ENCODE measurements at regions not wholly inside any gene's neighbourhood (a gene's known extent, or its start where the extent isn't known, plus 50 kb on each side); places are given as distances from the start of the nearest gene placed in this dataset.

- H3K36me3 ChIP-seq (replicated peaks; ENCODE audit: insufficient read depth, low read length): no peaks in the 10 kb centered on the region
- no peaks in the 10 kb centered on the region for H3F3A ChIP-seq (ENCODE audit: insufficient read depth, low read length)
- H3K4me3 ChIP-seq (ENCODE audit: low read length): no peak overlapping the region
- no peaks in the 10 kb centered on the region for H3K9me3 ChIP-seq (replicated peaks; ENCODE audit: insufficient read depth, low read length)
- no peak overlapping the region for H2AFZ ChIP-seq (ENCODE audit: low read length)
- H3K27me3 ChIP-seq (replicated peaks; ENCODE audit: insufficient read depth, low read length): no peaks in the 10 kb centered on the region
- TF ChIP-seq CTCF (IDR thresholded peaks at IDR 0.05; ENCODE audit: low read length) (no peak), EZH2 (optimal IDR thresholded peaks at IDR 0.05; ENCODE audit: low read depth, low read length) (no peak), EZH2phosphoT487 (IDR thresholded peaks at IDR 0.05; ENCODE audit: low read length) (no peak)
- H4K20me1 ChIP-seq (ENCODE audit: insufficient read depth, low read length): no peaks in the 10 kb centered on the region
- no peak overlapping the region for H3K4me2 ChIP-seq (ENCODE audit: low read depth, low read length)
- no peak overlapping the region for H3K9ac ChIP-seq (ENCODE audit: low read length)
- no peak overlapping the region for H3K27ac ChIP-seq (ENCODE audit: low read length)
- no peaks in the 10 kb centered on the region for H3K79me2 ChIP-seq (ENCODE audit: low read length)
- H3K4me1 ChIP-seq (ENCODE audit: low read length): no peaks in the 10 kb centered on the region
- no peaks in the 10 kb centered on the region for H3K9me2 ChIP-seq (replicated peaks; ENCODE audit: insufficient read depth, low read length)
- no peak for DNase-seq
These were observed 272.0 kb downstream of the HHIPL2 start for GRCh38 chr1:222275729-222276465.

- Histone ChIP-seq H3F3A (ENCODE audit: insufficient read depth, low read length) (no peaks in the 10 kb centered on the region), H3K27me3 (replicated peaks; ENCODE audit: insufficient read depth, low read length) (no peaks in the 10 kb centered on the region), H3K36me3 (replicated peaks; ENCODE audit: insufficient read depth, low read length) (no peaks in the 10 kb centered on the region), H2AFZ (ENCODE audit: low read length) (no peak overlapping the region), H4K20me1 (ENCODE audit: insufficient read depth, low read length) (no peaks in the 10 kb centered on the region), H3K9ac (ENCODE audit: low read length) (no peak overlapping the region), H3K9me2 (replicated peaks; ENCODE audit: insufficient read depth, low read length) (no peaks in the 10 kb centered on the region), H3K27ac (ENCODE audit: low read length) (no peak overlapping the region), H3K4me3 (ENCODE audit: low read length) (no peak overlapping the region), H3K4me1 (ENCODE audit: low read length) (no peaks in the 10 kb centered on the region), H3K4me2 (ENCODE audit: low read depth, low read length) (no peak overlapping the region), H3K9me3 (replicated peaks; ENCODE audit: insufficient read depth, low read length) (no peaks in the 10 kb centered on the region), H3K79me2 (ENCODE audit: low read length) (no peaks in the 10 kb centered on the region)
- TF ChIP-seq EZH2 (optimal IDR thresholded peaks at IDR 0.05; ENCODE audit: low read depth, low read length) (no peak), EZH2phosphoT487 (IDR thresholded peaks at IDR 0.05; ENCODE audit: low read length) (no peak), CTCF (IDR thresholded peaks at IDR 0.05; ENCODE audit: low read length) (no peak)
- DNase-seq: no peak
These were observed 272.7 kb downstream of the HHIPL2 start for GRCh38 chr1:222275001-222275728.

- H3K4me3 ChIP-seq (ENCODE audit: low read length): no peak overlapping the region
- H3K27me3 ChIP-seq (replicated peaks; ENCODE audit: insufficient read depth, low read length): no peaks in the 10 kb centered on the region
- H3K9me2 ChIP-seq (replicated peaks; ENCODE audit: insufficient read depth, low read length): no peaks in the 10 kb centered on the region
- no peaks in the 10 kb centered on the region for H3K79me2 ChIP-seq (ENCODE audit: low read length)
- H3K9me3 ChIP-seq (replicated peaks; ENCODE audit: insufficient read depth, low read length): no peaks in the 10 kb centered on the region
- DNase-seq: no peak
- no peak overlapping the region for H3K27ac ChIP-seq (ENCODE audit: low read length)
- H3K36me3 ChIP-seq (replicated peaks; ENCODE audit: insufficient read depth, low read length): no peaks in the 10 kb centered on the region
- no peak overlapping the region for H2AFZ ChIP-seq (ENCODE audit: low read length)
- H3K4me2 ChIP-seq (ENCODE audit: low read depth, low read length): no peak overlapping the region
- no peaks in the 10 kb centered on the region for H3F3A ChIP-seq (ENCODE audit: insufficient read depth, low read length)
- no peaks in the 10 kb centered on the region for H4K20me1 ChIP-seq (ENCODE audit: insufficient read depth, low read length)
- H3K9ac ChIP-seq (ENCODE audit: low read length): no peak overlapping the region
- no peaks in the 10 kb centered on the region for H3K4me1 ChIP-seq (ENCODE audit: low read length)
- no peak for TF ChIP-seq EZH2phosphoT487 (IDR thresholded peaks at IDR 0.05; ENCODE audit: low read length)
- no peak for TF ChIP-seq CTCF (IDR thresholded peaks at IDR 0.05; ENCODE audit: low read length)
- TF ChIP-seq EZH2 (optimal IDR thresholded peaks at IDR 0.05; ENCODE audit: low read depth, low read length): no peak
These were observed 281.4 kb downstream of the HHIPL2 start for GRCh38 chr1:222266223-222267196.
